HTR-8/SVneo (cell line): ENCODE measurements at regions not wholly inside any gene's neighbourhood (a gene's known extent, or its start where the extent isn't known, plus 50 kb on each side); places are given as distances from the start of the nearest gene placed in this dataset.

Experiments
- DNase-seq: peaks from one replicate; pipeline ENCODE4 v3.0.0; 2011; ENCODE audit warnings: low spot score, mixed read lengths; ENCODE audit not compliant: insufficient read length
- FAIRE-seq: peaks from 2 replicates; lab custom pipeline; 2011; peaks lifted over from hg19 to GRCh38; lab: Jason Lieb, UNC

GRCh38 chr10:24080207-24080606 is 128.7 kb upstream of the KIAA1217 start:
- FAIRE-seq (no peak), DNase-seq (no peak)

DNA sequence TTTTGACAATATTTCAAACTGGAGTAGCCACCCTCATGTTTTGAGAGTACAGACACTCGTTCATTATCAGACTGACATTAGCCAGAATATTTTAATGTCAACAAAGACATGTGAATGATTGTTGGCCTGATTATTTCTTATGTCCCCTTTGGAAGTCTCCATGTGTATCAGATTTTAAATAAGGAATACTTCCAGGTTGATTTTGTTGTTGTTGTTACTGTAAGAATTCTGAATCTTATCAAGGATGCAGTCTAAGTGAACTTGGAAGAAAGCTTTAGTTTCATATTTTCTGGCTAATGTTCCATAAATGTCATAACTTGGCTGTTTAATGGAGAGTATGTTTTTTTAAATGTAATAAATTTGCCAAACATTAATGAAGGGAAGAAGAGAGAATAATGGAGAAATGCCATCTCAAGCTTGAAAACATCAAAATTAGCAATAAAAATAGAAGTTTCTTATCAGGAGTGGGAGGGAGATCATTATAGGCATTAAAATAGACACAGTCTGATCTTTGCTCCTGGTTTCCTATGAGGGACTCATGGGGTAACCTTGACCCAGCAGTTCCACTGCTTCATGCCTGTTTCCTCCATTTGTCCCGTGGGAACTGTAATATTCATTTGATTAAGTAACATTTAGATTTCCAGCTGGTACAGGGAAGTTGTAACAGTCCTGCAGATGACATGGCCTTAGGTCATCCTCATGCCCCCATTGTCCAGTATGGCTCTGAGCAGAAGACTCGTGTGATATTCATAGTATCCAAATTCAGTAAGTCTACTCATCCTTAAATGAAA is 122.4 kb upstream of the KIAA1217 start:
- FAIRE-seq (no peak), DNase-seq (no peak)

GRCh38 chr10:24091256-24091655 is 117.7 kb upstream of the KIAA1217 start:
- DNase-seq (no peak), FAIRE-seq (no peak)

DNA sequence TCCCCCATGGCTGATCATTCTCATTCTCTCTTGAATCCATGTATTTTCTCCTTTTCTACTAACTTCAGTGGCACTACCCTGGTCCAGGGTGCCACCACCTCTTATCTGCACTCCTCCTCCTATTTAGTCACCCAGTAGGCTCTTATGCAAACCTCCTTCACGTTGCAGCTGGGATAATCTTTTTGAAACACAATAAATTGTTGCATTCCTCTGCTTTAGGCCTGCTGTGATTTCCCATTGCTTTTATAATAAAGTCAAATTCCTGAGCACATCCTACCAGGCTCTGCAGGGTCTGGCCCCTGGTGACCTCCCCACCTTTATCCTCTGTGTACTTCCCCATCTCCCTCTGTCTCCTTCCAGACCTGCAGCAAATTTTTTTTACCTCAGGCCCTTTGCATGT is 112.7 kb upstream of the KIAA1217 start:
- FAIRE-seq (no peak), DNase-seq (no peak)

DNA sequence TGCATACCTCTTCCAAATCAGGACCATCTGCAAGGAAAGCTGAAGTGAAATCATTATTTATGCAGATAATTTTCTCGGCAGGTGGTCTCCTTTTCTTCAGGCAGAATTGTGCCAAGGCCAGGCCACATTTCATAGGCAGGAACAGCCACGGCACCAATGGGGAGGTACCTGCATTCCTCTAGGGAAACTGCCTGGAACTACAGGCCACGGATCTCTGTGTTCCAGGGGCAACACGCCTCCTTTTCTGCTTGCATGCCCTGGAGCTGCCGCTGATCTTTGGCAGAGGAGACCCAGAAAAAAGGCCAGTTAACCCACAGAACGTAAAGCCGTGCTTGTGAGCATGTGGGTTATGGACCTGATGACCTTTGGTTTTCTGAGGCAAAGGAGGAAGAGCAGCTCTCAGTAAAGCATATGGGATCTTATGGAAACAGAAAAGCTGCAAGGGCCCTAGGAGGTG is 111.2 kb upstream of the KIAA1217 start:
- FAIRE-seq (no peak), DNase-seq (no peak)

- FAIRE-seq (no peak), DNase-seq (no peak)
These were observed 104.0 kb upstream of the KIAA1217 start for GRCh38 chr10:24104895-24105294.

- DNase-seq = no peak
- no peak for FAIRE-seq
These were observed 95.0 kb upstream of the KIAA1217 start for GRCh38 chr10:24113901-24114300.

- FAIRE-seq (no peak), DNase-seq (no peak)
These were observed 94.4 kb upstream of the KIAA1217 start for GRCh38 chr10:24114556-24114955.

- FAIRE-seq = no peak
- DNase-seq = no peak
These were observed 93.5 kb upstream of the KIAA1217 start for GRCh38 chr10:24115403-24115802.

- DNase-seq (no peak), FAIRE-seq (no peak)
These were observed 90.7 kb upstream of the KIAA1217 start for GRCh38 chr10:24118246-24118645.

DNA sequence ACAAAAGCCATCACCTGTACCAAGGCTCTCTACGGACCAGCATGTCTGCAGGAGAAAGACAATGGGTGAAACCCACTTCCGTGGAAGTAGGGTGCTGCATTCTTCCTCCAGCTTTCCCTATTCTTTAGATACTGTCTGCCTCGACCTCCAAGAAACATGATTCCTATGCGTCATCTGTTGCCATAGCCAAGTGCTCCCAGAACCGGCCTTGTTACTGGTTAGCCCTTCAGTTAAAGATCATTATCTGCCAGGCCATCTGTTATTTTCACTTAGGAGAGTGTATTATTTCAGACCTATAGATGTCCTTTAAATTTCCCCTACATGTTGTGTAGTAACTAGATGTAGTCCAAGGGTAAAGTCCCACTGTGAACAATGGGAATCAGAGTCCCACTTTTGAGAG is 89.0 kb upstream of the KIAA1217 start:
- FAIRE-seq (no peak), DNase-seq (no peak)

- FAIRE-seq (peak; percentile 16), DNase-seq (no peak)
These were observed 88.3 kb upstream of the KIAA1217 start for GRCh38 chr10:24120646-24121045.

DNA sequence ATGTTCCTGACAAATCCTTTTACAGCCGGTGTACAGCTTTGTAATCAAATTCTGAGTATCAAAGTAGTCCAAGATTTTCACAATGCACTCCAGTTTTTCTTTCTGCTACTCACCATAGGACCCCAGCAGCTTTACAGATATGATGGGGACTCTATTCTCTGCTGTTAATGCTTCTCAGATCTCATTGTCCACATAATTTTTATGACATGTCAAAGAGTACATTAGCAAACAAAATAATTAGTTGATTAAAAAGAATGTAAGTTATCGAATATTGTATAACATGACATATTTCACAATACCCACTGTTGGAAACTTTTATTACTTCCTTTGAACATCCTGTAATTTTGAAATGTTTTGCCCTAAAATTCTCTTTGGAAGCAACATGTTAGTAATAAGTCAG is 81.4 kb upstream of the KIAA1217 start:
- FAIRE-seq (no peak), DNase-seq (no peak)

DNA sequence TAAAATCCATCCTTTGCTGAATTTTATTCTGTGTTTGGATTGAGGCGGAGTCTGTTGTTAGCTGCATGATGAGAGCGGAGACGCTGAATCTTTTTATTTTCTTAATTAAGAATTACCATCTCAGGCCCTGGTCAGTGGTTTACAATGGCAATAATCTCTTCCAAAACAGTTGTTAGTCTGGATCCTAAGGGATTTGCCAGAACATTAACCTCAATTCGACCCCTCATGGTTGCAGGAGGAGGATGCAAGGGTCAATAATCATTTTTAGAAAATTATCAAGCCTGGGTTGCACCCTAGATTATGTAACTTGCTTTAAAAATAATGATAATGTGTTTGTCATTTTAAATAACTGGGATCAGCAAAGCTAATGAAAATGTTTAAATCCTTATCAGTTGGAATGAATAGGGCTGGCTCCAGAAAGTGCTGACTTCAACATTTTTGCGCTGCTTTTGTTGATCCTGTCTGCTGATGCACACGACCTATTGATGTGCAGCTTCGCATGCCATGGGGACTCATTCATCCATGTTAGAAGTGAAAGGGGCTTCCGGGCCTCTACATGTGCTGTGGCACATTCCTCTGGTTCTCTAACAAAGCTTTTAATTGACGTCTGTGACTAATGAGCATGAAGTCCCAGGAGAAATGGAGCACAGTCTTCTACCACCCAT is 80.7 kb upstream of the KIAA1217 start:
- no peak for FAIRE-seq
- no peak for DNase-seq

DNA sequence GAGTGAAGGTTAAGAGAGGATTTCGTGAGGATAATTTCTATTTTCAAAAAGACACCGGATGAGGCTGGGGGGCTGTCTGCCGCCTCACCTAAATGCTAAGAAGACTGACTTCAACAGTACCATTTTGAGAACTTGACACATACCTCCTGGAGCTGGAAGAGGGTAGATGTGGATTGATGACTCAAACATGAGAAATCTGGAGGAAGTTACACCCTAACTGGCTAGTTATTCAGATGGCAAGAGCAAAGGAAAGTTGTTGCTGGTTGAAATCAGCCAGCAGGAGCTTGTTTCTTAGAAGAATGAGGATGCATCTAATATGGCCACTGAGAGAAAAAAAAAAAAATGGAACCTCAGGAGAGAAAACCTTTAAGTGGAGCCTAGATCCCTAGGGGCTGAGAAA is 76.2 kb upstream of the KIAA1217 start:
- DNase-seq (no peak), FAIRE-seq (no peak)

GRCh38 chr10:24133835-24134234 is 75.1 kb upstream of the KIAA1217 start:
- FAIRE-seq (no peak), DNase-seq (no peak)

DNA sequence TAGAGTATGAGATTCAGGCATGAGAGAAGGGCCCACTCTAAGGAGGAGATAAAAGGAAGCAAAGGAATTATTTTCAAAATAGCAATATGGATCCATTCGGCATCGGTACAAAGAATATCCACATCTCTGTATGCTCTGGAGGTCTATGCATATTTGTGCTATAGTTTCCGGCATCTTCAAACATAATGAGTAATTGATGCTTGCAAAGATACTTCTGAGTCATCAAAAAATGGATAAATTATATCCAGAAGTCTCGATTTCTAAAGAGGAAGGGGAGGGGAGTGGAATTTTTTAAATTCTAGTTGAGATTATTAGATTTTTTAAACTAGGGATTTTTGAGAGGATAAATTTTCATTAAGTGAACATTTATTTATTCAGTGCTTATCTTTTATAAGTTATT is 72.9 kb upstream of the KIAA1217 start:
- FAIRE-seq = no peak

GRCh38 chr10:24147321-24147720 is 61.6 kb upstream of the KIAA1217 start:
- no peak for FAIRE-seq

More for the DNA sequence above, 72.9 kb upstream of the KIAA1217 start:
- DNase-seq = no peak

GRCh38 chr10:24149640-24150039 is 59.3 kb upstream of the KIAA1217 start:
- FAIRE-seq (no peak), DNase-seq (no peak)

More at GRCh38 chr10:24147321-24147720, 61.6 kb upstream of the KIAA1217 start:
- DNase-seq = no peak

DNA sequence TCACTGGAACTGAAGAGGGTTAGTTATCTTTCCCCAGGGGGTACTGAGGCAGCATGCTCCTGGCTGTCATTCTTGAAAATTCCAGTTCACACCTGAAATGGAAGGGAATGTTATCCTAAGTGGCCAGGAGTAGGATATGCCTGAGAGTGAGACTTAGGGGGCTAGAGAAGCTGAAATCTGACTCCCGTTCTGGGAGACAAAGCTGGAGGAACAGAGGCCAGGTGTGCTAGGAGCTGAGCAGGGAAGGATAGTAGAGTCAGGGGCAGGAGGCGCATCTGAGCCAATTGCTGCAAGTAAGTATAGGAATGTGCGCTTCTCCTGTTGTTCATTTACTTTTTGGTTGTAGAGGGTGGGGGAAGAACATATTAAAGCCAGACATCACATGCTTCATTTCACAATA is 58.1 kb upstream of the KIAA1217 start:
- no peak for DNase-seq
- no peak for FAIRE-seq

DNA sequence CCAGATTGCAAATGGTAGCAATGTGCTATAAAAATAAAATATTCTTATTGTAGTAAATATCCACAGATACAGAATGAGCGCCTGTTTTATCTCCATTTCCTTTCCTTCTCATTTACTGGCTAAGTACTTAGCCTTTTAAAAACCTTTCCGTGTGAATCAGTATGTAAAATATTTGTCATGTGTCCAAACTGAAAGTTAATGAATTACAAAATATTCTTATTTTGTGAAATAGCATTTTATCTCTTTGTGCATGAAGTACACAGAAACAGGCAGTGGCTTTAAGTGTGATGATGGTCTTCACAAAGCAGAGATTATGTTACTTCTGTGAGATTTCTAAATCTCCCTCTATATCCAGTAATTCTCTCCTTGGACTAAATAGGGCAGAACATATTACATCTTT is 56.7 kb upstream of the KIAA1217 start:
- FAIRE-seq = no peak
- DNase-seq = no peak

GRCh38 chr10:24153031-24153430 is 55.9 kb upstream of the KIAA1217 start:
- DNase-seq (no peak), FAIRE-seq (no peak)
